OCI-LY1 (cell line): ENCODE measurements at regions not wholly inside any gene's neighbourhood (a gene's known extent, or its start where the extent isn't known, plus 50 kb on each side); places are given as distances from the start of the nearest gene placed in this dataset.

Source experiments
- CTCF ChIP-seq: fragments of 200-600 bp; sonication (generic), shearing (Covaris generic); IDR thresholded peaks from 2 replicates; pipeline ENCODE4 v1.5.1; 2017; ENCODE audit warnings: mild to moderate bottlenecking, antibody characterized with exemption, low read length, moderate library complexity, mixed read lengths
- EZH2 ChIP-seq: fragments of 200-600 bp; sonication (generic), shearing (Covaris generic); IDR thresholded peaks from 2 replicates; pipeline ENCODE4 v1.8.0; 2017; ENCODE audit warnings: borderline replicate concordance, mixed run types, mild to moderate bottlenecking, antibody characterized with exemption, low read length, moderate library complexity, mixed read lengths

DNA sequence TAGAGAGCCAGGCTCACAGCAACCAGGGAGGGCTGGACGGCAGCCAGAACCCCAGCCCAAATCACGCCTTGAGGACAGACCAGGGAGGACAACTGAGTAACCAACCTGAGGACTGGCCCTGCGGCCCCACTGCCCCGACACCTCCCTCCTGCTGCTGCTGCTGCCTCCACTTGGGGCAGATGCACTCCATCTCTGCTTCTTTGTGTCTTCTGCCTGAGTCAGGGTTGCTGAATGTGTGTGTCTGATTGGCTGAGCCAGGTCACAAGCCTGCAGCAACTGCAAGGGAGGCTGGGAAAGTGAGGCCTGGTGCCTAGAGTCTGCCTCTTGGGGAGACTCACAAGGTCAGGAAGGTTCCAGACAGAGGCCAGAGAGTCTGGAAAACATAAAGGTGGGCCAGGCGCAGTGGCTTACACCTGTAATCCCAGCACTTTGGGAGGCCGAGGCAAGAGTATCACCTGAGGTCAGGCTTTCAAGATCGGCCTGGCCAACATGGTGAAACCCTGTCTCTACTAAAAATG lies 83.4 kb downstream of the ZFP36L2 start:
- TF ChIP-seq CTCF (no peak), EZH2 (no peak)
